ENCODE measurements at regions not wholly inside any gene's neighbourhood (a gene's known extent, or its start where the extent isn't known, plus 50 kb on each side); places are given as distances from the start of the nearest gene placed in this dataset.

DNA sequence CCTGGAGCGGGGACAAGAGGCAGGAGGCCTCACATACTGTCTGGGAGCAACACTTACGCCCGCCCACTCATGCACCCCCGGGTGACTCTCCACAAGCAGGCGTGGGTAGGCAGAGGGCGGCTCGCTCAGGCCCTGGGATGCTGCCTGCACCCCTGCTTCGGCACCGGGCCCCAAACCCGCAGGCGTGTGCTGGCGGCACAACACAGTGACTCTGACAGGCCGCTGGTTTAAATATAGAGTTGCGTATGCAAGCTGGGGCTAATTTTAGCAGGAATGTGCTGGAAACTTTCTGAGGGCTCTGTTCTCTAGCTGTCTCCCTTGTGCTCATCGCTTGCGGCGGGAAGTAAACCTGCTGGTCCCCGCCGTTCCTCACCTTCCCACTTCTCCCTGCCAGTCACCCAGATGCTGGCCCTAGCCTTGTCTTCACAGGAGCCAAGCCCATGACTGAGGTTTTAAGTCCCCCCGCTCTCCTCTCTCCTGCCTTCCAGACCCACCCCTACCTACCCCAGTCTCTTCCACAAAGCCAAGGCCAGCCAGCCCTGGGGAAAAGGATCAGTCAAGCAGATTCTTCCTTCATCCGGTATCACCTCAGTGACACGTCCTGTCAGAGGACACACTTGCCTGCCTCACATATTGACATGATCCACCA, 94.5 kb upstream of the FOXP4 start:
- DNase-seq: no peak

GRCh38 chr6:41452763-41453162, 93.4 kb upstream of the FOXP4 start:
- no peak for DNase-seq

- no peak for DNase-seq
These were observed 92.9 kb upstream of the FOXP4 start for GRCh38 chr6:41453244-41453643.

DNA sequence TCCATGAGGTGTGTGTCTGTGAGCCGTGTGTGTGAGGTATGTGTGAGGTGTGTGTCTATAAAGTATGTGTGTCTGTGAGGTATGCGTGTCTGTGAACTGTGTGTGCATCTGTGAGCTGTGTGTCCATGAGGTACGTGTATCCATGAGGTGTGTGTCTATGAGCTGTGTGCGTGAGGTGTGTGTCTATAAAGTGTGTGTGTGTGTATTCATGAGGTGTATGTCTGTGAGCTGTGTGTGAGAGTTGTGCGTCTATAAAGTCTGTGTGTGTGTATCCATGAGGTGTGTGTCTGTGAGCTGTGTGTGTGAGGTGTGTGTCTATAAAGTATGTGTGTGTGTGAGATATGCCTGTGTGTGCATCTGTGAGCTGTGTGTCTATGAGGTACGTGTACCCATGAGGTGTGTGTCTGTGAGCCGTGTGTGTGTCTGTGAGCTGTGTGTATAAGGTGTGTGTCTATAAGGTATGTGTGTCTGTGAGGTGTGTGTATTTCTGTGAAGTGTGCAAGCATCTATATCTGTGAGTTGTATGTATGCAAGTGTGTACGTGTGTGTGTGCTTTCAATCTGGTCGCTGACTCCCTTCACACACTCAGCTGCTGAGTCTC, 91.9 kb upstream of the FOXP4 start:
- no peak for DNase-seq

- no peak for DNase-seq
These were observed 90.8 kb upstream of the FOXP4 start for GRCh38 chr6:41455410-41455809.

- no peak for DNase-seq
These were observed 90.4 kb upstream of the FOXP4 start for GRCh38 chr6:41455818-41456217.

- no peak for DNase-seq
These were observed 88.9 kb upstream of the FOXP4 start for GRCh38 chr6:41457303-41457670.

DNA sequence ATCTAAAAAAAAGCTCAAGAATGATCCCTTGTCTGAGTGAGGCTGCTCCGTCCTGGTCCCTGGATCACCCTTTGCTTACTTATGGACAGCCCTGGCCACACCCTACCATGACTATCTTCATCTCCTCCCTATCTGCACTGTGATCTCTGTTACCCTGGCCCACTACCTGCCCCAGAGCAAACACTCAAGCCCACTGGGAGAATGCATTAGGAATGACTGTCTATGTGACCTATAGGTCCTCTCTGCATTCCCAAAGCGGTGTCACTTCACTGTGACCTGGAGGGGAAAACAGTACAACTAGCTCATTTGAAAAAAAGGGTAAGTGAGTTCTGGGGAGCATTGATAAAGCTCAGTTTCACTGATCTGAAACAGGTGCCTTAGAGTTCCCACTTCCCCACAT, 86.4 kb upstream of the FOXP4 start:
- no peak for DNase-seq

DNA sequence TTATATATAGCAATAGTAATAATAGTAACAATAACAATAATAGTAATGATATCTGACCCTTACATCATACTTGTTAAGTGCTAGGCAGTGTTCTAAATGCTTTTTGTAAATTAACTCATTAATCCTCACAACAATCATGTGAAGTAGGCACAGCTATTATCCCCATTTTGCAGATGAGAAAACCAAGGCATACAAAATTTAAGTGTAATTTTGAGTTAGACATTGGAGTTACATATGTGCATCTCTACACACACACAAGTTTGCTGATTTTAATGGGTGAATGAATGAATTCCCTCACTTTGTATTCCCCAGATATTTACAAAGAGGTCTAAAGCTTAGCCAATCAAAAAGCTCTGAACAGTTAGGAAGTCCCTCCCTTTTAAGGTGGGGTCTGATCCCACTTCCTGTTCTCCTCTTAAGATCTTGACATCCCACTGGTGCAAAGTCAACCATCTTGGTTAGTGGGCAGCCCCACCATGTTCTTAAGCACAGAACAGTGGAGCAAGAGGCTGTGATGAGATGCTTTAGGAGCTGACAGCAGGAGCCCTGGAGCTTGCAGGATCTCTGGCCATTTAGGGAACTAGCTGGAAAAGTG, 85.3 kb upstream of the FOXP4 start:
- no peak for DNase-seq

GRCh38 chr6:41462033-41462432, 84.1 kb upstream of the FOXP4 start:
- no peak for DNase-seq

- peak in 1 of 2 experiments; percentile 12 for DNase-seq
These were observed 82.9 kb upstream of the FOXP4 start for GRCh38 chr6:41463062-41463930.

DNA sequence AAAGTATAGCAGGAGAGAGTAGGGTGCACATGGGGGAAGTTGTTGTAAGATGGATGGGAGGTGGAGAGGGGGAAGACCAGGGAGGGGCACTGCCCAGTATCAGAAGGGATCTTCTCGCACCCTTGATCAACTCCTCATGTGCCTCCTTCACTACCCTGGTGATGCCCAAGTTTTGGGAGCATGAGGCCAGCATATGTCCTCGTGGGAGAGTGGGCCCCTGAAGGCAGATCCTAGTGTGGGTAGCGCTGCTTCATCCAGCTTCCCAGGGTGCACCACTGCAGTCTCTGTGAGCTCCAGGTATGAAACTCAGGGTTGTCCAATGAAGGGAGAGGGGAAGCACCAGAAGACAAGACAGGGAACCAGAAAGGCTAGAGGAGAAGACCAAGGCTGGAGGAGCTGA, 82.2 kb upstream of the FOXP4 start:
- DNase-seq: no peak

GRCh38 chr6:41464481-41464880, 81.7 kb upstream of the FOXP4 start:
- DNase-seq: no peak

DNA sequence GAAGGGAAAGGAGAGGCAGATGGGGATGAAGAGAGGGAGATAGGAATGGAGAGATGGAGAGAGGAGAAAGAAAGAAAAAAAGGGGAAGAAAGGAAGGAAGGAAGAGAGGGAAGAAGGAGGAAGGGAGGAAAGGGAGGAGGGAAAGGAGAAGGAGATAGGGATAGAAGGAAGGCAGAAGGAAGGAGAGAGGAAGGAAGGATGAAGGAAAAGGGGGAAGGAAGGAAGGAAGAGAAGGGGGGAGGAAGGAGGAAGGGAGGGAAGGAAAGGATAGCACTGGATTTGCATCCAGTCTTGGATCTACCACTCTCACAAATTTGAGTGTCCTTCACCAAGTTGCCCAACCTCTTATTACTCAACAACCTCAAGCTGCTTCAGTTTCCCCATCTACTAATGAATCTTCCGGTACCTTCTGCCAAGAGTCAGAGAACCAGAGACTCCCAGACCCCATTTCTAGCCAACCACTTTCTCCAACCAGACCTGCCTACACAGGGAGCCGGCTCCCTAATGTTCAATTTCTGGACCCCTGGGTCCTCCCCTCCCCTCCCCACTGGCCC, 79.7 kb upstream of the FOXP4 start:
- no peak for DNase-seq

DNA sequence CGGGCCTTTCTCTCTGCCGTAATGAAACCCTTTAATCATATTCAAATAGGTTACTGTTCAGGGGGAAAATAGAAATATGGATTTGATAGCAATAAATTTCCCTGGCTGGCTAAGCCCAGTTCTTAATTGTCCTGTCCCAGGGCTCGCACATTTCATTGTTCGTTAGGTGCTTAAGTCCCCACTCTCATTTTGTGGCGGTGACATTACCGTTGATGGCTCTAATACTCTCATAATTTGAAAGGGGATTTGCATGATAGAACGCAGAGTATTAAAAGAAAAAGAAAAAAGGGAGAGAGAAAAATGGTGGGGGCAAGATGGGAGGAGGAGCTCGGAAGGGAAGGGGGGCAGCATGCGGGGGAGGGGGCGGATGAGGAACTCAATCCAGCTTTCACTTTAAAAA, 79.1 kb upstream of the FOXP4 start:
- no peak for DNase-seq

DNA sequence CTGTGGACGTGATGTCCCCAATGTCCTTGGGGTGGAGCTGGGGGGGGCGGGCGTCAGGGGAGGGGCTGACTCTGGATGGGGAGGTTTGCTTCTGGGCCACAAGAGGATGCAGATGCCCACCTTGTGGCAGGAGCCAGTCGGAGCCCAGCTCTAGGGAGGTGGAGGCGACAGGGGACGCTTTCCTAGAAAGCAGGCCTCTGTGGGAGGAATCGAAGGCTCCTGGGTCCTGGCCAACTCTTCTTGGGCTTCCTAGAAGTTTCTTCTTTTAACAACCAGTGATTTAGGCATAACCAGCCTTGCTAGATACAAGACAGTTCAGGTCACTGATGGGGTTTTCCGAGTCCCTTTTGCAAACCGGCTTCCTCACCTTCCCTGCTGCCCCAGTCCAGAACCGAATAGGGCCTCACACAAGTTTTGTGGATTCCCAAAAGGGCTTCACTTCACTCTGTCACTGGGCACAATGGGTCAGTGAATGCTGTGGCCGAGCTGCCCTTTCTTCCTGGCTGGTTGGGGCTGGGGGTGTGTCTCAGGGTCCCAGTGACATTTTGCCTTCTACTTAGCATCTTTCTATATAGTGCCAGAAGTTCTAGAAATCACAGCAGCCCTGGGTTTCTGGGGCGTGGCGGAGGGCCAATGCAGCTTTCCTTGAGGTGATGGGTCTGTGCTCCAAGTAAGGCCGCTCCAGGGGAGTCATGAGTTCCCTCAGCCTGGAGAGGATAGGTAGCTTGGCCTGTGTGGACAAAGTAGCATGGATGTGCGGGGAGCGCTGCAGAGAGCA, 78.4 kb upstream of the FOXP4 start:
- no peak for DNase-seq

DNA sequence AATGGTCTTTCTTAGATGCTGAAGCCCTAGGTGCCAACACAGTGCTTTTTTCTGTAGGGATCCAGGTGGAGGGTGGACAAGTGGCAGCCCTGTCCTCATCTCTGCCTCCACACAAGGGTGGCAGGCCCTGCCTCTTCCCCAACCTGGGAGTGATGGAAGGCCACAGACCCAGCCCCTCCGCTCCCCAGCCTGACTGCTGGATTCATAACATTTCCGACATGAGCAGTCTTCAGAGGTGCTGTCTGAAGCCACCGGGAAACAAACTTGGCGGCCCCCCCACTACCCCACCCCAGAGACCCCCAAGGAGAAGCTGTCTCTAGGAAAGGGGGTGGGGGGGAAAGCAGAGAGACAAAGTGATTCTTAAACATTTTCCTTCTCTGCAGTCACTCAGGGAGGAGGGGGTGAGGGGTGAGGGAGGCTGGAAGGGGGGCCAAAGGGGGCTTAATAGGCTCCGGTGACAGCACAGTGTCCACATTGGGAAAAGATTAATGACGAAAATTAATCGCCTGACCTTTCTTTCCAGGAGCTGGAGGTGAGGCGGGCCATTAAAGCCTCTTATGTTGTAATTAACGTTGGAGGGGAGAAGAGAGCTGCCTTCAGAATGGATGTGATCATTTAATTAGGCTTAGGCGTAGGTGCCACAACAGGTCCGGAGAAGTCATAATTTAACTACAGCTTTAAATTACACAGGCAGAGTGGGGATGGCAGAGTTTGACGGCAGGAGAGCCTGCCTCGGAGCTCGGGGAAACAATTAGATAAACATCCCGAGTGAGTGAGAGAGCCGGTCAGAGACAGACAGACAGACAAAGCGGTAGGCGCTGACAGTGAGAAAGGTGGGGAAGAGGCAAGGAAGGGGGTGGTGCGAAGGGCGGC, 76.8 kb upstream of the FOXP4 start:
- DNase-seq: no peak

DNA sequence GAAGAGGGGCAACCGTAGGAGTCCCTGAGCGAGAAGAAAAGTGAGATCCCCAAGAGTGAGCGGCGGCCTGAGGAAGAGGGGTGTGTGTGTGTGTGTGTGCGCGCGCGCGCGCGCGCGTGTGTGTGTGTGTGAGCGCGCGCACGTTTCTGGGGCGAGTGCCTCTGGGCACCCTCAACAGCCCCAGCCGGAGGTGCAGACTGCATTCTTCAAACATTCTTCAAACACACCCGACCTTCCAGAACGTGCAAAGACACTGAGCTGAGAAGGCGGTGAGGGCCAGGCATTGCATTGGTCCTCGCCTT, 76.2 kb upstream of the FOXP4 start:
- DNase-seq: no peak

- DNase-seq: peak; percentile 12
These were observed 75.7 kb upstream of the FOXP4 start for GRCh38 chr6:41470331-41471063.

- no peak for DNase-seq
These were observed 74.9 kb upstream of the FOXP4 start for GRCh38 chr6:41471064-41471895.
